Activated naive CD8-positive, alpha-beta T cell (primary cell): ENCODE measurements at regions not wholly inside any gene's neighbourhood (a gene's known extent, or its start where the extent isn't known, plus 50 kb on each side); places are given as distances from the start of the nearest gene placed in this dataset.
"Not testable (repeated sequence)": the region's sequence is repeated elsewhere in the genome, so short reads cannot be mapped to it uniquely, and the experiment has no call there.

Experiments used
- H3K27ac Mint-ChIP-seq: one replicate; pipeline ENCODE4 v1.8.0; 2021; ENCODE audit warnings: mixed read lengths
- H3K27me3 Mint-ChIP-seq: one replicate; pipeline ENCODE4 v1.8.0; 2021; ENCODE audit warnings: mixed read lengths
- H3K36me3 Mint-ChIP-seq: one replicate; pipeline ENCODE4 v1.8.0; 2021; ENCODE audit warnings: mixed read lengths
- H3K4me1 Mint-ChIP-seq: one replicate; pipeline ENCODE4 v1.8.0; 2021; ENCODE audit warnings: low read depth, mixed read lengths
- H3K4me3 Mint-ChIP-seq: one replicate; pipeline ENCODE4 v1.8.0; 2021; ENCODE audit warnings: mild to moderate bottlenecking, mixed read lengths
- H3K9me3 Mint-ChIP-seq: one replicate; pipeline ENCODE4 v1.8.0; 2021; ENCODE audit warnings: low read depth, mixed read lengths

- Mint-ChIP-seq H3K9me3 (peaks cover 5% of the 10 kb centered on the region), H3K27ac (no peak overlapping the region), H3K4me3 (no peak overlapping the region), H3K4me1 (no peaks in the 10 kb centered on the region), H3K36me3 (no peaks in the 10 kb centered on the region), H3K27me3 (peaks cover 6% of the 10 kb centered on the region)
These were observed 224.1 kb upstream of the FAM3C start for GRCh38 chr7:121620206-121620605.

DNA sequence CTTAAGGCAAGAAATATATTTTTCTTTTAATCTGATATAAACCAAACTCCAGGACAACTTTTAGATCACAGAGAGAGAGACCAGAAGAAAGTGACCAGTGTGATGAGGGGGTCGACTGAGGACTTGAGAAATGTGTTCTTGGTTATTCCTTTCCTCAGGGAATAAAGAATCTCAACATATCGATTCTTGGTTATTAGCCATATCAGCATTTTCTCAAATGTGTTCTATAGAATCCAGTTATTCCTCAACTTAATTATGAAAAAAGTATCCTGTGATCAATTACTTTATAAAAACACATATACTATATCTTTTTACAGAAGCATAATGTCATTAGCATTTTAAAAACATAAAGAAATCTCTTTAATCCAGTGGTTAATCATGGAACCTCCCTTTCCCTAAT, 222.1 kb upstream of the FAM3C start:
- no peaks in the 10 kb centered on the region for H3K4me1 Mint-ChIP-seq
- H3K27me3 Mint-ChIP-seq: peaks cover 6% of the 10 kb centered on the region
- no peaks in the 10 kb centered on the region for H3K36me3 Mint-ChIP-seq
- no peak overlapping the region for H3K27ac Mint-ChIP-seq
- H3K9me3 Mint-ChIP-seq: peaks cover 5% of the 10 kb centered on the region
- H3K4me3 Mint-ChIP-seq: no peak overlapping the region

DNA sequence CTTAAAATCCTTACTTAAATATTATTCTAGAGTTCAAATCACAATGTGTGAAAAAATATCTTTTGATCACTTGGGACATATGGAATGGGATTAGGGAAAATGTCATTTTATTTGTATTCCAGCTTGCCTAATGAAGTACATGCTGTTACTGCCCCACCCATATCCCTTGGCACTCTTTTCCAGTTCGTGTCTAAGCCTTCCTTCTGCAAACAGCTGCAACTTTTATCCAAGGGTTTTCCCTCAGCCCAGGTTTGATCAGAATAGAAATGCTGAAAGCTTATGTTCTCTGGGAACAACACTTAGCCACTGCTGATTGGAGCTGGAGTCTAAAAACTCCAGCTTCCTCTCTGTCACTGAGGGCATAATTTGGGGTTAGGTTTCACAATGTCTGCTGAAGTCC, 214.1 kb upstream of the FAM3C start:
- H3K27ac Mint-ChIP-seq: no peak overlapping the region
- H3K4me3 Mint-ChIP-seq: no peak overlapping the region
- H3K9me3 Mint-ChIP-seq: no peaks in the 10 kb centered on the region
- H3K27me3 Mint-ChIP-seq: no peaks in the 10 kb centered on the region
- H3K4me1 Mint-ChIP-seq: no peaks in the 10 kb centered on the region
- no peaks in the 10 kb centered on the region for H3K36me3 Mint-ChIP-seq

DNA sequence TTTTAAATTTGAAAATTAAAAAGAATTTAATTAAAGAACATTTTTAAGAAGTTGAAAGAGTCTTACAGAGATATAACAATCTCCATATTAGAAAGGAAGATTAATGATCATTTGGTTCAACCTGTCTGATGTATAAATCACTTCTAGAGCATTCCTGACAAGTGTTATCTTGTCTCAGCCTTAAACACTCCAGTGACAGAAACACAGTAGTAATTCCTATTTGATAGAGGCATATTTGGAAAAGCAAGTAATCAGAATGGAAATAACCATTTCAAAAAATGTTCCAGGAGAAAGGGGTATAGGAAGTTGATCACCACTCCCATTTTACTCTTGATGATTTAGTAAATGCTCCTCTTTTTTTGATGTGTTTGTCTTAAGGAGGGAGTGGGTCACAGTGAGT, 213.1 kb upstream of the FAM3C start:
- no peaks in the 10 kb centered on the region for H3K36me3 Mint-ChIP-seq
- H3K27me3 Mint-ChIP-seq: peaks cover 4% of the 10 kb centered on the region
- no peaks in the 10 kb centered on the region for H3K9me3 Mint-ChIP-seq
- H3K4me1 Mint-ChIP-seq: no peaks in the 10 kb centered on the region
- H3K4me3 Mint-ChIP-seq: no peak overlapping the region
- no peak overlapping the region for H3K27ac Mint-ChIP-seq

- Mint-ChIP-seq H3K4me1 (no peaks in the 10 kb centered on the region), H3K27me3 (peaks cover 4% of the 10 kb centered on the region)
These were observed 212.7 kb upstream of the FAM3C start for GRCh38 chr7:121608785-121609184.

GRCh38 chr7:121608183-121608582, 212.1 kb upstream of the FAM3C start:
- H3K27ac Mint-ChIP-seq: not testable (repeated sequence)

More at GRCh38 chr7:121608785-121609184, 212.7 kb upstream of the FAM3C start:
- no peaks in the 10 kb centered on the region for H3K9me3 Mint-ChIP-seq
- H3K36me3 Mint-ChIP-seq: no peaks in the 10 kb centered on the region
- no peak overlapping the region for H3K27ac Mint-ChIP-seq
- H3K4me3 Mint-ChIP-seq: no peak overlapping the region

DNA sequence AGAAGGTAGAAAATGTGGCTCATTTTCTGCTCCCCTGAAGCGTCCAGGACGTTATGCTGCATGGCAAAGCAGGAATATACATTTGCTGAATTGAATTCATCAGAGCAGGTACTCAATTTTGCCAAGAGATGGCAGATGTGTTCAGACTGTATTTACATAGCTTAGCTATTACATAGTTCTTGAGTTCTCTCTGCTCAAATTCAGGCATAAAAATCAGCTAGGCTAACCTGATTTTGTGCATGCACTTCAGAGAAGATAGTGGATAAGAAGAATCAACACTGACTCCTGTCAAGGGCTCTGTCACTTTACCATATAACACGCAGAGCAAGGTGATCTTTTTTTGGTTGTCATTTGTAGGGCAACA, 209.2 kb upstream of the FAM3C start:
- no peak overlapping the region for H3K4me3 Mint-ChIP-seq
- H3K4me1 Mint-ChIP-seq: no peaks in the 10 kb centered on the region
- no peaks in the 10 kb centered on the region for H3K9me3 Mint-ChIP-seq
- no peaks in the 10 kb centered on the region for H3K36me3 Mint-ChIP-seq
- H3K27ac Mint-ChIP-seq: no peak overlapping the region
- peaks cover 7% of the 10 kb centered on the region for H3K27me3 Mint-ChIP-seq

More at GRCh38 chr7:121608183-121608582, 212.1 kb upstream of the FAM3C start:
- H3K4me1 Mint-ChIP-seq, H3K36me3 Mint-ChIP-seq, H3K4me3 Mint-ChIP-seq, H3K27me3 Mint-ChIP-seq, H3K9me3 Mint-ChIP-seq: not testable (repeated sequence)

DNA sequence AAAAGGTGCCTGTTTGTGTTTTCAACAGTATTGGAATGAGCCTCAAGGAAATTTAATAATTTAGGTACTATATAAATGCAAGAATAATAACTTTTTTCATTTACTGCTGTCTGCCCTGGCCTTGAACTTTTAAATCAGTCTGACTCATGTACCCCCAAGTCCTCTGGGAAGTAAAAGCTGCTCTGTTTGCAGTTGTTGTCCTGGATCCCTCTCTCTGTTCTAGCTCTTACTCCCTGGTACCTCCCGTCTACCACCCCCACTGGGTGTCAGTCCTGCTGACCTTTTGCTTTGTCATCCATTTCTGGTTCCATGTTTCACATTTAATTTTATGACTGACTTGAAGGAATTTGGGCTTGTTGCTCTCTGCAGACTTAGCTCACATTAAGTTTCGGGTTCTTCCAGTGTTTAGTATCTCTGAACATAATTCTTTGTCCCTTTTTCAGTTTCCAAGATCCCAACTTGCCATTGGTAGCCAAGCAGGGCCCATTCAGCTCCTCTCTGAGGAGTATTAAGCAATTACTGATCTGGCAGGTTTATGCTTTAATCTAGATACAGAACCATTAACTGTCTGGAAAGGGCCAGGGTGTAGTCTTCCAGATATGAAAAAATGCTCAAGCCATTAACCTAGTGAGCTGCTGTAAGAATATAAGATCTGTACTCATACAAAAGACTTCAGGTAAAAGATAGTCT, 208.7 kb upstream of the FAM3C start:
- H3K4me1 Mint-ChIP-seq: no peaks in the 10 kb centered on the region
- no peak overlapping the region for H3K4me3 Mint-ChIP-seq
- H3K27me3 Mint-ChIP-seq: peaks cover 7% of the 10 kb centered on the region
- no peaks in the 10 kb centered on the region for H3K36me3 Mint-ChIP-seq
- H3K27ac Mint-ChIP-seq: no peak overlapping the region
- H3K9me3 Mint-ChIP-seq: no peaks in the 10 kb centered on the region

GRCh38 chr7:121603886-121604285, 207.8 kb upstream of the FAM3C start:
- Mint-ChIP-seq H3K27me3 (peaks cover 7% of the 10 kb centered on the region), H3K9me3 (no peaks in the 10 kb centered on the region), H3K4me3 (no peak overlapping the region), H3K27ac (no peak overlapping the region), H3K36me3 (no peaks in the 10 kb centered on the region), H3K4me1 (no peaks in the 10 kb centered on the region)

DNA sequence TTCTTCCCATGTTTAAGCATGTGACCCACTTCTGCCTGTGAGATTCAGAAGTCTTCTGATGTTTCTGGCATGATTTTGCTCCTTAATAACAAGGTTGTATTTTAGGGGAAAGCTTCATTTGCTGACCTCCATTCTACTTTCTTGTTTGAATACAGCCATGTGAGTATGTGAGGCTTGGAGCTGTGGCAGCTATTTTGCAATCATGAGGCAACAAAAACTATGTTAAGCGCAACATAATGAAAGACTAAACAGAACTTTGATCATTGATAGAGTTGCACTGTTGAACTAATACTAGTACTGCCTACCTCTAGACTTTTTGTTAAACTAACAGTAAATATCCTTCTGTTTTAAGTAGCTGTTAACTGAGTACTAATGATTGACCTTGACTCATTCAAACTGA, 203.8 kb upstream of the FAM3C start:
- H3K4me1 Mint-ChIP-seq: no peaks in the 10 kb centered on the region
- H3K36me3 Mint-ChIP-seq: no peaks in the 10 kb centered on the region
- no peak overlapping the region for H3K27ac Mint-ChIP-seq
- no peak overlapping the region for H3K4me3 Mint-ChIP-seq
- peaks cover 7% of the 10 kb centered on the region for H3K27me3 Mint-ChIP-seq
- peaks cover 6% of the 10 kb centered on the region for H3K9me3 Mint-ChIP-seq

GRCh38 chr7:121595758-121596696, 199.9 kb upstream of the FAM3C start:
- peaks cover 4% of the 10 kb centered on the region for H3K27me3 Mint-ChIP-seq
- H3K4me3 Mint-ChIP-seq: no peak overlapping the region
- H3K27ac Mint-ChIP-seq: no peak overlapping the region
- peaks cover 15% of the 10 kb centered on the region for H3K9me3 Mint-ChIP-seq
- no peaks in the 10 kb centered on the region for H3K36me3 Mint-ChIP-seq
- H3K4me1 Mint-ChIP-seq: no peaks in the 10 kb centered on the region

- Mint-ChIP-seq H3K4me1 (no peaks in the 10 kb centered on the region), H3K27ac (no peak overlapping the region), H3K27me3 (peaks cover 5% of the 10 kb centered on the region), H3K36me3 (no peaks in the 10 kb centered on the region), H3K9me3 (peaks cover 10% of the 10 kb centered on the region), H3K4me3 (no peak overlapping the region)
These were observed 195.8 kb upstream of the FAM3C start for GRCh38 chr7:121591926-121592325.

GRCh38 chr7:121587435-121587834, 191.3 kb upstream of the FAM3C start:
- H3K4me3 Mint-ChIP-seq: no peak overlapping the region
- peaks cover 1% of the 10 kb centered on the region for H3K27me3 Mint-ChIP-seq
- H3K27ac Mint-ChIP-seq: no peak overlapping the region
- H3K36me3 Mint-ChIP-seq: no peaks in the 10 kb centered on the region
- H3K4me1 Mint-ChIP-seq: no peaks in the 10 kb centered on the region
- H3K9me3 Mint-ChIP-seq: peaks cover 5% of the 10 kb centered on the region

GRCh38 chr7:121582258-121582657, 186.2 kb upstream of the FAM3C start:
- Mint-ChIP-seq H3K27ac (no peak overlapping the region), H3K36me3 (no peaks in the 10 kb centered on the region), H3K4me3 (no peak overlapping the region), H3K4me1 (no peaks in the 10 kb centered on the region), H3K27me3 (peaks cover 7% of the 10 kb centered on the region), H3K9me3 (no peaks in the 10 kb centered on the region)

- Mint-ChIP-seq H3K4me3 (no peak overlapping the region), H3K36me3 (no peaks in the 10 kb centered on the region), H3K4me1 (no peaks in the 10 kb centered on the region), H3K9me3 (no peaks in the 10 kb centered on the region), H3K27me3 (peaks cover 9% of the 10 kb centered on the region), H3K27ac (no peak overlapping the region)
These were observed 183.5 kb upstream of the FAM3C start for GRCh38 chr7:121579639-121580038.
